ENCODE measurements at regions not wholly inside any gene's neighbourhood (a gene's known extent, or its start where the extent isn't known, plus 50 kb on each side); places are given as distances from the start of the nearest gene placed in this dataset.

- no peak for DNase-seq
Measured at GRCh38 chr11:116129456-116129855, 625.2 kb upstream of the CADM1 start.

- DNase-seq: no peak
Measured at GRCh38 chr11:116126562-116126961, 622.3 kb upstream of the CADM1 start.

GRCh38 chr11:116124922-116125714 is 620.9 kb upstream of the CADM1 start:
- DNase-seq: no peak

- DNase-seq: no peak
Measured at GRCh38 chr11:116123739-116124138, 619.5 kb upstream of the CADM1 start.

- DNase-seq: no peak
Measured at GRCh38 chr11:116122697-116123472, 618.7 kb upstream of the CADM1 start.

GRCh38 chr11:116119158-116119557 is 614.9 kb upstream of the CADM1 start:
- no peak for DNase-seq

GRCh38 chr11:116118138-116118470 is 613.9 kb upstream of the CADM1 start:
- DNase-seq: no peak

- DNase-seq: no peak
Measured at GRCh38 chr11:116117331-116118137, 613.3 kb upstream of the CADM1 start.

GRCh38 chr11:116115801-116116200 is 611.6 kb upstream of the CADM1 start:
- no peak for DNase-seq

GRCh38 chr11:116114198-116114651 is 610.0 kb upstream of the CADM1 start:
- DNase-seq: no peak

GRCh38 chr11:116112087-116112935 is 608.1 kb upstream of the CADM1 start:
- no peak for DNase-seq

- DNase-seq: no peak
Measured at GRCh38 chr11:116111546-116111945, 607.3 kb upstream of the CADM1 start.

- no peak for DNase-seq
Measured at GRCh38 chr11:116110802-116111201, 606.6 kb upstream of the CADM1 start.

GRCh38 chr11:116110356-116110755 is 606.1 kb upstream of the CADM1 start:
- DNase-seq: no peak

- DNase-seq: no peak
Measured at GRCh38 chr11:116109228-116109627, 605.0 kb upstream of the CADM1 start.

GRCh38 chr11:116108161-116108560 is 603.9 kb upstream of the CADM1 start:
- no peak for DNase-seq

GRCh38 chr11:116107229-116107628 is 603.0 kb upstream of the CADM1 start:
- DNase-seq: no peak

GRCh38 chr11:116104498-116105174 is 600.4 kb upstream of the CADM1 start:
- no peak for DNase-seq

- DNase-seq: no peak
Measured at GRCh38 chr11:116101902-116102301, 597.7 kb upstream of the CADM1 start.

- no peak for DNase-seq
Measured at GRCh38 chr11:116100016-116100415, 595.8 kb upstream of the CADM1 start.

GRCh38 chr11:116099541-116099940 is 595.3 kb upstream of the CADM1 start:
- DNase-seq: no peak

All from CD4-positive, alpha-beta T cell treated with Interleukin-4 for 4 hours (primary cell).